ENCODE measurements at regions not wholly inside any gene's neighbourhood (a gene's known extent, or its start where the extent isn't known, plus 50 kb on each side); places are given as distances from the start of the nearest gene placed in this dataset.

- TF ChIP-seq IRF3 (IDR thresholded peaks at IDR 0.05): no peak
- TF ChIP-seq E4F1 (IDR thresholded peaks at IDR 0.05; ENCODE audit: borderline replicate concordance, partially characterized antibody): no peak
- no peak for TF ChIP-seq DPF2 (IDR thresholded peaks at IDR 0.05)
- no peak for TF ChIP-seq NFIC (IDR thresholded peaks at IDR 0.05; ENCODE audit: low read depth, low read length)
- TF ChIP-seq RUNX3 (IDR thresholded peaks at IDR 0.05; ENCODE audit: low read length): no peak
- no peak for TF ChIP-seq NRF1 (conservative IDR thresholded peaks at IDR 0.05; ENCODE audit: low read depth, low read length)
- no peak for TF ChIP-seq MXI1 (IDR thresholded peaks at IDR 0.05; ENCODE audit: low read depth, low read length)
- TF ChIP-seq TCF7 (IDR thresholded peaks at IDR 0.05; ENCODE audit: borderline replicate concordance): no peak
Measured at GRCh38 chr1:191904991-191905390, 253.3 kb upstream of the RGS18 start (continued).

GRCh38 chr1:191905781-191906180, 252.5 kb upstream of the RGS18 start:
- no peak overlapping the region for H3K27ac ChIP-seq (ENCODE audit: control insufficient read depth, insufficient read depth)
- SMC1A ChIA-PET (ENCODE audit: uncharacterized antibody, unreplicated experiment): no interaction called here
- RAD21 ChIA-PET (ENCODE audit: unreplicated experiment): no interaction called here
- no peak overlapping the region for H3K4me2 ChIP-seq (ENCODE audit: control insufficient read depth, insufficient read depth)
- H3K36me3 ChIP-seq (ENCODE audit: control insufficient read depth in 2 of 2, insufficient read depth in 2 of 2, low read length in 1 of 2): no peaks in the 10 kb centered on the region
- no peaks in the 10 kb centered on the region for H3K27me3 ChIP-seq (replicated peaks in 1 of 2; ENCODE audit: control insufficient read depth in 2 of 2, insufficient read depth in 2 of 2, low read length in 1 of 2)
- in situ Hi-C loops (cut with MboI): no loop called here
- DNase-seq (ENCODE audit: low read depth, low spot score): no peak
- FAIRE-seq: no peak
- intact Hi-C loops (cut with micrococcal nuclease; ENCODE audit: unreplicated experiment): no loop called here
- no TSS peak for BruUV-seq (replicated peaks)
- H3K9ac ChIP-seq (ENCODE audit: control insufficient read depth, insufficient read depth, low read length): no peak overlapping the region
- H4K20me1 ChIP-seq (ENCODE audit: control insufficient read depth, insufficient read depth): no peaks in the 10 kb centered on the region
- ATAC-seq: no peak
- no peak overlapping the region for H3K4me3 ChIP-seq
- POLR2A ChIA-PET: no interaction called here
- no peaks in the 10 kb centered on the region for H3K4me1 ChIP-seq (ENCODE audit: control insufficient read depth, insufficient read depth, low read length)
- no peaks in the 10 kb centered on the region; the same call in 2 of the 3 replicates for H3K9me3 ChIP-seq (replicated peaks; ENCODE audit: control insufficient read depth, insufficient read depth, low read length)
- H3K79me2 ChIP-seq (ENCODE audit: control insufficient read depth, insufficient read depth, low read length): no peaks in the 10 kb centered on the region
- TF ChIP-seq RELA (IDR thresholded peaks at IDR 0.05; ENCODE audit: borderline replicate concordance, partially characterized antibody) (no peak), SREBF2 (IDR thresholded peaks at IDR 0.05; ENCODE audit: low read length) (no peak), NFIC (IDR thresholded peaks at IDR 0.05; ENCODE audit: low read depth, low read length) (no peak), E4F1 (IDR thresholded peaks at IDR 0.05; ENCODE audit: borderline replicate concordance, partially characterized antibody) (no peak), POU2F2 (IDR thresholded peaks at IDR 0.05; ENCODE audit: borderline replicate concordance, low read depth, low read length) (no peak), STAT3 (IDR thresholded peaks at IDR 0.05; ENCODE audit: low read depth, low read length) (no peak), SMAD5 (IDR thresholded peaks at IDR 0.05; ENCODE audit: low read depth) (no peak), SMAD1 (IDR thresholded peaks at IDR 0.05; ENCODE audit: low read depth, partially characterized antibody) (no peak), HSF1 (IDR thresholded peaks at IDR 0.05; ENCODE audit: low read depth, low read length) (no peak), BMI1 (IDR thresholded peaks at IDR 0.05; ENCODE audit: borderline replicate concordance) (no peak)
- 0% methylated on average over 1 of the region's 1 CpG for WGBS (ENCODE audit: insufficient coverage, insufficient replicate concordance, low lambda C conversion rate, missing lambda C conversion rate)
- no peak overlapping the region for H2AFZ ChIP-seq (ENCODE audit: control insufficient read depth, low read depth, low read length)
- CTCF ChIA-PET: no interaction called here

Measured in GM12878 (cell line).